HEK293T (cell line): ENCODE measurements at regions not wholly inside any gene's neighbourhood (a gene's known extent, or its start where the extent isn't known, plus 50 kb on each side); places are given as distances from the start of the nearest gene placed in this dataset.

ENCODE experiments used
- ARNT ChIP-seq: fragments of 450-650 bp; IDR thresholded peaks from 2 replicates; pipeline ENCODE4 v1.6.1; 2017; ENCODE audit warnings: mild to moderate bottlenecking
- BHLHE40 ChIP-seq: fragments of 450-650 bp; IDR thresholded peaks from 2 replicates; pipeline ENCODE4 v1.6.1; 2016; ENCODE audit warnings: mild to moderate bottlenecking, moderate library complexity, borderline replicate concordance
- FOXK2 ChIP-seq: fragments of 450-650 bp; IDR thresholded peaks from 2 replicates; pipeline ENCODE4 v1.6.1; 2016; ENCODE audit warnings: mild to moderate bottlenecking
- FOXM1 ChIP-seq: fragments of 450-650 bp; IDR thresholded peaks from 2 replicates; pipeline ENCODE4 v1.6.1; 2017; ENCODE audit warnings: mild to moderate bottlenecking, borderline replicate concordance
- SUZ12 ChIP-seq: fragments of 450-650 bp; IDR thresholded peaks from 2 replicates; pipeline ENCODE4 v1.6.1; 2016; ENCODE audit warnings: mild to moderate bottlenecking
- TARDBP ChIP-seq: fragments of 450-650 bp; IDR thresholded peaks from 2 replicates; pipeline ENCODE4 v1.6.1; 2016

GRCh38 chr3:177992993-177993970 lies 543.0 kb upstream of the KCNMB2 start:
- TF ChIP-seq FOXM1 (no peak), TARDBP (no peak), BHLHE40 (no peak), SUZ12 (no peak), ARNT (no peak), FOXK2 (no peak)
